ENCODE measurements at regions not wholly inside any gene's neighbourhood (a gene's known extent, or its start where the extent isn't known, plus 50 kb on each side); places are given as distances from the start of the nearest gene placed in this dataset.
"Not testable (repeated sequence)": the region's sequence is repeated elsewhere in the genome, so short reads cannot be mapped to it uniquely, and the experiment has no call there.

- no peak for TF ChIP-seq POLR2A (IDR thresholded peaks at IDR 0.05; ENCODE audit: low read length)
- no peak for TF ChIP-seq GATA1 (IDR thresholded peaks at IDR 0.05; ENCODE audit: low read depth, low read length)
- no peak for DNase-seq
These were observed 461.2 kb downstream of the EPM2A start for GRCh38 chr6:145274083-145274482.

- TF ChIP-seq GATA1 (IDR thresholded peaks at IDR 0.05; ENCODE audit: low read depth, low read length) (no peak), POLR2A (IDR thresholded peaks at IDR 0.05; ENCODE audit: low read length) (no peak)
- DNase-seq = no peak
These were observed 460.3 kb downstream of the EPM2A start for GRCh38 chr6:145275019-145275418.

DNA sequence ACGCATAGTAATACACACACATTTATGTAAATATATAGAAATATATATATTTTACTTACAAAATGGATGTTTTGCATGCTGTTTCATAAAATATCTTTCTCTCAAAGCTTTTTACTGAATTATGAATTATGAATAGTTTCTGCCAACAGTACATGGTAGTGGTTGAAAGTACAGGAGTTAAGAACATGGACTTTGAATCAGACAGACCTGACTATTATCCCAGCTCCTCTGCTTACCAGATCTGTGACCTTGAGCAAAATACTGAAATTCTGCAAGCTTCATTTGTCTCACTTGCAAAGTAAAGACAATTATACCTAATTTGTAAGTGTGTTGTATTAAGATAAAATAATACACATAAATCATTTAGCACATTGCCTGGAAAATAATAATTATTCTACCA, 459.5 kb downstream of the EPM2A start:
- no peak for DNase-seq
- TF ChIP-seq GATA1 (IDR thresholded peaks at IDR 0.05; ENCODE audit: low read depth, low read length) = no peak
- TF ChIP-seq POLR2A (IDR thresholded peaks at IDR 0.05; ENCODE audit: low read length) = no peak

DNA sequence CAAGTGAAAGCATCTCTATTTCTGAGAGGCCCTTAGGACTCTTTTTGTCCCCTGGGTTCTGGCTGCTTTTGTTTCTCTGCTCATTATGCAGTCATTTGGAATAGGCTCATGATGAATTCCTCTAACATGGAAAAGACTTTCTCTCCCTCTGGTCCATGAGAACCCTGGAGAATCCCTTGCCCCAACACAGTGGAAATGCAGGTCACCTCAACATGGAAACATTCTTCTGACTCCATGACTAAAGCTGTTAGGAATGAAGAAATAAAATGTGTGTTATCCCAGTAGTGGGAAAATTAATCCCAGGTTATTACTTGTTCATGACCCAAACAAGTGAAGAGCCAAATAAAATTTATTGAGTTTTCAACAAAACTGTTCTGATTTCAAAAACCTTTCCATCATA, 458.6 kb downstream of the EPM2A start:
- DNase-seq = no peak
- TF ChIP-seq GATA1 (IDR thresholded peaks at IDR 0.05; ENCODE audit: low read depth, low read length) (no peak), POLR2A (IDR thresholded peaks at IDR 0.05; ENCODE audit: low read length) (no peak)

DNA sequence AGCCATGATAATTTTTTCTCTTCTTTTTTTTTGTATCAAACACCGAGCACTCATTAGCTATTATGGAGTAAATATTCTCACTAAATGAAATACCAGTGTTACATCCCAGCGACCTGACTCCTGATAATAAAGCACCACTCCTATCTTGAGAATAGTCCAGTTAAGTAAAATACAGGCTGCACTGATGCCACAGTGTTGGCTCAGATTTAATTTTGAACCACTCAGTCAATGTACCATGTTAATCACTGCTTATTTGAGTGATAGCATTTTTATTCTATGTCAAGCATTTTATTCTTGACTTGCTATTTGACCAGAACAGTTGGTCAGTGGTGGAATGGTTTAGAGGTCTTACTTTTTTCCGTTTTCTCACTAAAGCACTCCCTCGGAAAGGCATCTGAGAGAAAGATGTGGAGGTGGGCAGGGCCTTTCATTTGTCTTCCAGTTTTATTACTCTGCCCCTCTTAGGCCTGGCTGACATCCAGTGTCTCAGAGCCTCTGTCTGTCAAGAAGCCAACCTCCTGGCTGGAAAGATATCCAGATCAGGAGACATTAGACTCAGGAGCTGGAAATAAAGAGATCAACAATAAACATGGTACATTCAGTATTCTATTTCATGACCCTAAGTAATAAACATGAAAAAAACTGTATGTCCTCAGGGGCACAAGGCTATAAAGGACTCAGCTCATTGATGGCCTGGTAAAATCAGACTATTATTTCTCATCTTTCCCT, 457.8 kb downstream of the EPM2A start:
- TF ChIP-seq POLR2A (IDR thresholded peaks at IDR 0.05; ENCODE audit: low read length) (no peak), GATA1 (IDR thresholded peaks at IDR 0.05; ENCODE audit: low read depth, low read length) (no peak)
- DNase-seq = no peak

GRCh38 chr6:145278163-145278807, 457.0 kb downstream of the EPM2A start:
- no peak for DNase-seq
- no peak for TF ChIP-seq GATA1 (IDR thresholded peaks at IDR 0.05; ENCODE audit: low read depth, low read length)
- TF ChIP-seq POLR2A (IDR thresholded peaks at IDR 0.05; ENCODE audit: low read length) = no peak

DNA sequence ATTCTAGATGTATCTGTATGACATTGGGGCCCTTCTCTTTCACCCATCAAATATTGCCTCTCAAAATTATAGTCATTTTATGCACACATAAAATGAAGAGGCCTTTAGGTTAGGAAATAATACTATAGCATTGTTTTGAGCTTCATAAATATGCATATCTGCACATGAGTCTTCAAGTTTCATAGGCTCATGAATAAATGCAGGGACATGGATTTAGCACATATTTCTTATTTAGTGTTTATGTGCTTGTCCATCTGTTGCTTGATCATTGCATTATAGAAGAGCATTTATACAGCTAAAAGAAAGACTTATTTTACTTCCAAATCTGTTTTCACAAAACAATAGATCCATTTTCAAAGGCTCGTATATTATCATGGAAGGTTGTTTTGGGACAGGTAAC, 455.8 kb downstream of the EPM2A start:
- no peak for TF ChIP-seq GATA1 (IDR thresholded peaks at IDR 0.05; ENCODE audit: low read depth, low read length)
- no peak for TF ChIP-seq POLR2A (IDR thresholded peaks at IDR 0.05; ENCODE audit: low read length)
- no peak for DNase-seq

GRCh38 chr6:145279993-145280392, 455.3 kb downstream of the EPM2A start:
- DNase-seq = no peak
- TF ChIP-seq GATA1 (IDR thresholded peaks at IDR 0.05; ENCODE audit: low read depth, low read length) (no peak), POLR2A (IDR thresholded peaks at IDR 0.05; ENCODE audit: low read length) (no peak)

DNA sequence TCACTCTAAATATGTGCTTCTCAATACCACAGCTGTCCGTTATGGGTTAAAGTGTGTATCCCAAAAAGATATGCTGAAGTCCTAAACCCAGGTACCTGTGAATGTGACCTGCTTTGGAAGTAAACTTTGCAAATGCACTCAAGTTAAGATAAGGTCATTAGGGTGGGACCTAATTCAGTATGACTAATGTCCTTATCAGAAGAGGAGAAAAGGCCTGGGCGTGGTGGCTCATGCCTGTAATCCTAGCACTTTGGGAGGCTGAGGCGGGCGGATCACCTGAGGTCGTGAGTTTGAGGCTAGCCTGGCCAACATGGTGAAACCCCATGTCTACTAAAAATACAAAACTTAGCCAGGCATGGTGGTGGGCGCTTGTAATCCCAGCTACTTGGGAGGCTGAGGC, 452.1 kb downstream of the EPM2A start:
- not testable (repeated sequence) for DNase-seq

DNA sequence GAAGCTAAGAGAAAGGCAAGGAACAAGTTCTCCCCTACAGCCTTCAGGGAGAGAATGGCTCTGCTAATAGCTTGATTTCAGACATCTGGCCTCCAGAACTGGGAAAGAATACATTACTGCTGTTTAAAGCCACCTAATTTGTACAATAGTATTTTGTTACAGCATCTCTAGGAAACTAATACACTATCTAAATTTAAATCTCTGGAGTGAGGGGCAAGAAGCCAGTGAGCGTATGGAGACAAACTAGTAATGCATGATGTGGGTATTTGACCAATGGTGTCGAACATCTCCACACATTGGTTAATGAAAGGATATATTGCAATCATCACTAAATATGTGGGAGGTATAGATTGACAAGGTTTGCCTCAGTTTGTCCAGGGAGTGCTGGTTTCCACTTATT, 451.5 kb downstream of the EPM2A start:
- no peak for DNase-seq
- TF ChIP-seq GATA1 (IDR thresholded peaks at IDR 0.05; ENCODE audit: low read depth, low read length) (no peak), POLR2A (IDR thresholded peaks at IDR 0.05; ENCODE audit: low read length) (no peak)

DNA sequence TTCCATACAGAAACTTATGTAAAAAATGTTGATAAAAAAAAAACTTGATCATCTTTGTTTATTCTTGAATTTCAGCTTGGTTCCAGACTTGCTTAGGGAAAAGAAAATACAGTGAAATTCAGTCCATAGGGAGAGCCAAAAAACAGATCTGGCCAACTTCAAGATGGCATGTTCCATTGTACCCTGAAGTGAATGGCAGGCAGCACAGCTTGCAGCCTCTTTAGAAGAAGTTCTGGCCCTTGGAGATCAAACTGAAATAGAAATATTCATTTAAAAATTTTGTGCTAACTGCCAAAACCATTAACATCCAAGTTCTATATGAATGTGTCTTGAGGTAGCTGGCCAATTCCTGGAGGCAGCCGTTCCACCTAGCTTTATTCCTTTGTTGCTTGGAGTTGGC, 448.4 kb downstream of the EPM2A start:
- TF ChIP-seq GATA1 (IDR thresholded peaks at IDR 0.05; ENCODE audit: low read depth, low read length) = no peak
- TF ChIP-seq POLR2A (IDR thresholded peaks at IDR 0.05; ENCODE audit: low read length) = no peak
- no peak for DNase-seq

DNA sequence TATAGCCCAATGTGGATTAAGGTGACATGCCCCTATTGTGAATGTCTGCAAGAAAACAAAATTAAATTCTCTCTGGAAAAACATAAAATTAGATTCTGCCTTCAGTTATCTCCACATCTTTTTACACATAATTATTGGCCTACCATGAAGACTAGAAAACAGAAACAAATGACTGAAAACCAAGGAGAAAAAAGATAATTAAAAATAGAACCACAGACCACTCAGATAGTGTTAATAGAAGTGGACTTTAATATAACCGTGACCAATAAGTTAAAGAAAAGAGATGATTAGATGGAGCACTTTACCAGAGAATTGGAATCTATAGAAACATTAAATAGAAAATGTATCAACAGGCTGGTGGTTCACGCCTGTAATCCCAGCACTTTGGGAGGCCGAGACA, 445.7 kb downstream of the EPM2A start:
- DNase-seq = no peak
- TF ChIP-seq GATA1 (IDR thresholded peaks at IDR 0.05; ENCODE audit: low read depth, low read length) (no peak), POLR2A (IDR thresholded peaks at IDR 0.05; ENCODE audit: low read length) (no peak)

DNA sequence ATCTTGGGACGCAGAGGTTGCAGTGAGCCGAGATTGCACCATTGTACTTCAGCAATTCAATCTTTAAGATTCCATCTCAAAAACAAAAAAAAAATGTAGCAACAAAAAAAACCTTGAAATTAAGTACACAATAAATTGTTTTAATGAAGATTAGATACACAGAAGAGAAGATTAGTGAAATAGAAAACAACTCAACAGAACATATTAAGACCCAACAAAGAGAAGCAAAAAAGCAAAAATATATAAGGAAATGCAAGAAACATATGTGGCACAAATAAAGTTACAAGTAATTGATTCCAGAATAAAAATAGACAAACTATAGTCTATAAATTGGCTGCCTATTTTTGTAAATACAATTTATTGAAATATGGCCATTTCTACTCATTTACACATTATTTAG, 445.2 kb downstream of the EPM2A start:
- TF ChIP-seq GATA1 (IDR thresholded peaks at IDR 0.05; ENCODE audit: low read depth, low read length) = no peak
- TF ChIP-seq POLR2A (IDR thresholded peaks at IDR 0.05; ENCODE audit: low read length) = no peak
- DNase-seq = no peak

- TF ChIP-seq GATA1 (IDR thresholded peaks at IDR 0.05; ENCODE audit: low read depth, low read length) (no peak), POLR2A (IDR thresholded peaks at IDR 0.05; ENCODE audit: low read length) (no peak)
- no peak for DNase-seq
These were observed 443.3 kb downstream of the EPM2A start for GRCh38 chr6:145292066-145292465.

DNA sequence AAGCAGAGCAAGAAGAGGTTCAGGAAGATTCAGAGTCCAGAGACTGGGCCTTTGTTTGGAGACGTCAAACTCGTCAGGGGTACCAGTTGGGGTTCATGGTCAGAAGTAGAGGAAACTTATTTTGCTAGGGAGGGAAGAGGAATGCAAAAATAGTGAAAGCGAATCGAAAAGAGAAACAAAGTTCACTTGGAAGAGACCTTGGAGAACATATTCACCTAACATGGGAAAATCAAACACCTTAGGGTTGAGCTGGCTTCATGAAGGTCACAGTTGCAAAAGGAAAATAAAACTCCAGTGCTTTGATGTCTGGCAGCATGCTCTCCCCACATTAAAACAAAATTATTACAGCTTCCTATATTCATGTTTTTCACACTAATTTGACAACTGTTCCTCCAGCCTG, 440.4 kb downstream of the EPM2A start:
- TF ChIP-seq POLR2A (IDR thresholded peaks at IDR 0.05; ENCODE audit: low read length) = no peak
- TF ChIP-seq GATA1 (IDR thresholded peaks at IDR 0.05; ENCODE audit: low read depth, low read length) = no peak
- no peak for DNase-seq
